Peyer's patch (tissue), 4 donors: ENCODE measurements at regions not wholly inside any gene's neighbourhood (a gene's known extent, or its start where the extent isn't known, plus 50 kb on each side); places are given as distances from the start of the nearest gene placed in this dataset.

Experiments used
- POLR2A ChIP-seq, 2 donors: fragments of 450-650 bp; IDR thresholded peaks; one replicate each; pipeline ENCODE4 v1.5.1; 2017; ENCODE audit warnings: antibody characterized with exemption in 2 of 2, mild to moderate bottlenecking in 2 of 2, moderate library complexity in 2 of 2
- TF ChIP-seq, protein P1 (sequence below), 6 experiments: fragments of 450-650 bp in 4 of 6; fragments of 200-600 bp in 2 of 6; sonication (generic) in 1 of 6; IDR thresholded peaks; one replicate each; pipeline ENCODE4 v1.5.1; 2017 to 2019; ENCODE audit warnings: antibody characterized with exemption in 6 of 6, mild to moderate bottlenecking in 3 of 6, moderate library complexity in 1 of 6

DNA sequence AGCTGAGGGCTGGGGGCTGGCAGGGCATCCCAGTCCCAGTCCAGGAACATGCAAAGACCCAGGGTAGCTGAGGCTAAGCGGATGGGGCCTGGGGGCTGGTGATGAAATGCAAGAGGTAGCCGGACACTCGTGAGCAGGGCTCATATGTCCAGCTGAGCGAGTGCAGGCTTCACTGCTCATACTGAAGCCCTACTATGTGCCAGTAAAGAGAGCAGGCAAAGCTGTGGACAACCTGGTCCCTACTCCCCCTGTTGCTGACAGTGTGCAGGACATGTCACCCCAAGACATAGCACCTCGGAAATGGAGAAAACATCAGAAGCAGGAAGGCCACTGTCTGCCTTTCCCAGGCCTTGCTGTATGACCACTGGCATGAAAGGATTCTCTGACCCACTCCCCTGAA, 122.4 kb upstream of the STX18 start:
- TF ChIP-seq, protein P1, sequence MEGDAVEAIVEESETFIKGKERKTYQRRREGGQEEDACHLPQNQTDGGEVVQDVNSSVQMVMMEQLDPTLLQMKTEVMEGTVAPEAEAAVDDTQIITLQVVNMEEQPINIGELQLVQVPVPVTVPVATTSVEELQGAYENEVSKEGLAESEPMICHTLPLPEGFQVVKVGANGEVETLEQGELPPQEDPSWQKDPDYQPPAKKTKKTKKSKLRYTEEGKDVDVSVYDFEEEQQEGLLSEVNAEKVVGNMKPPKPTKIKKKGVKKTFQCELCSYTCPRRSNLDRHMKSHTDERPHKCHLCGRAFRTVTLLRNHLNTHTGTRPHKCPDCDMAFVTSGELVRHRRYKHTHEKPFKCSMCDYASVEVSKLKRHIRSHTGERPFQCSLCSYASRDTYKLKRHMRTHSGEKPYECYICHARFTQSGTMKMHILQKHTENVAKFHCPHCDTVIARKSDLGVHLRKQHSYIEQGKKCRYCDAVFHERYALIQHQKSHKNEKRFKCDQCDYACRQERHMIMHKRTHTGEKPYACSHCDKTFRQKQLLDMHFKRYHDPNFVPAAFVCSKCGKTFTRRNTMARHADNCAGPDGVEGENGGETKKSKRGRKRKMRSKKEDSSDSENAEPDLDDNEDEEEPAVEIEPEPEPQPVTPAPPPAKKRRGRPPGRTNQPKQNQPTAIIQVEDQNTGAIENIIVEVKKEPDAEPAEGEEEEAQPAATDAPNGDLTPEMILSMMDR (IDR thresholded peaks at IDR 0.05) = no peak
- TF ChIP-seq POLR2A (IDR thresholded peaks at IDR 0.05) = no peak
